B cell (primary cell): ENCODE measurements at regions not wholly inside any gene's neighbourhood (a gene's known extent, or its start where the extent isn't known, plus 50 kb on each side); places are given as distances from the start of the nearest gene placed in this dataset.

Source experiments
- CTCF ChIP-seq: fragments of 200-600 bp; IDR thresholded peaks from one replicate; pipeline ENCODE4 v1.8.0; 2022; ENCODE audit warnings: antibody characterized with exemption, mild to moderate bottlenecking
- EZH2 ChIP-seq: IDR thresholded peaks from 2 replicates; pipeline ENCODE4 v1.6.1; 2012; ENCODE audit warnings: borderline replicate concordance, low read depth, mild to moderate bottlenecking, moderate library complexity, low read length; ENCODE audit not compliant: insufficient read depth, poor library complexity, severe bottlenecking

- TF ChIP-seq CTCF = no peak
- TF ChIP-seq EZH2 = no peak
Observed at GRCh38 chr13:40446365-40446764, 220.1 kb downstream of the FOXO1 start.
